Central memory CD8-positive, alpha-beta T cell (primary cell): ENCODE measurements at regions not wholly inside any gene's neighbourhood (a gene's known extent, or its start where the extent isn't known, plus 50 kb on each side); places are given as distances from the start of the nearest gene placed in this dataset.
A peak's percentile ranks its signal among the peaks of the same experiment; 100 is the strongest.

Source experiments
- ATAC-seq: fragments of 150-1000 bp; cut with Tn5 transposase; replicated peaks from 2 replicates; pipeline ENCODE4 v1.10.0; 2022; ENCODE audit warnings: mild to moderate bottlenecking, moderate FRiP score, moderate number of reproducible peaks; ENCODE audit not compliant: poor library complexity, severe bottlenecking; ENCODE audit errors: extremely low read depth
- DNase-seq, 2 donors: peaks; one replicate each; pipeline ENCODE4 v3.0.0; 2021; ENCODE audit warnings: low spot score in 2 of 2
- H3K27ac Mint-ChIP-seq: one replicate; pipeline ENCODE4 v1.8.0; 2022; ENCODE audit warnings: low read depth, mild to moderate bottlenecking, moderate library complexity, mixed read lengths
- H3K27me3 Mint-ChIP-seq: one replicate; pipeline ENCODE4 v1.8.0; 2022; ENCODE audit warnings: mixed read lengths
- H3K36me3 Mint-ChIP-seq: one replicate; pipeline ENCODE4 v1.8.0; 2022; ENCODE audit warnings: mild to moderate bottlenecking, moderate library complexity, mixed read lengths; ENCODE audit not compliant: insufficient read depth
- H3K4me1 Mint-ChIP-seq: one replicate; pipeline ENCODE4 v1.8.0; 2022; ENCODE audit warnings: mixed read lengths
- H3K4me3 Mint-ChIP-seq: one replicate; pipeline ENCODE4 v1.8.0; 2022; ENCODE audit warnings: mild to moderate bottlenecking, moderate library complexity, mixed read lengths
- H3K9me3 Mint-ChIP-seq: one replicate; pipeline ENCODE4 v1.8.0; 2022; ENCODE audit warnings: mixed read lengths

GRCh38 chr2:118240276-118240675 lies 152.0 kb downstream of the INSIG2 start:
- DNase-seq (no peak), ATAC-seq (no peak)
- H3K27ac Mint-ChIP-seq = no peak overlapping the region
- peaks cover 6% of the 10 kb centered on the region for H3K9me3 Mint-ChIP-seq
- no peak overlapping the region for H3K4me3 Mint-ChIP-seq
- H3K27me3 Mint-ChIP-seq = peaks cover 75% of the 10 kb centered on the region
- H3K4me1 Mint-ChIP-seq = no peaks in the 10 kb centered on the region
- no peaks in the 10 kb centered on the region for H3K36me3 Mint-ChIP-seq

DNA sequence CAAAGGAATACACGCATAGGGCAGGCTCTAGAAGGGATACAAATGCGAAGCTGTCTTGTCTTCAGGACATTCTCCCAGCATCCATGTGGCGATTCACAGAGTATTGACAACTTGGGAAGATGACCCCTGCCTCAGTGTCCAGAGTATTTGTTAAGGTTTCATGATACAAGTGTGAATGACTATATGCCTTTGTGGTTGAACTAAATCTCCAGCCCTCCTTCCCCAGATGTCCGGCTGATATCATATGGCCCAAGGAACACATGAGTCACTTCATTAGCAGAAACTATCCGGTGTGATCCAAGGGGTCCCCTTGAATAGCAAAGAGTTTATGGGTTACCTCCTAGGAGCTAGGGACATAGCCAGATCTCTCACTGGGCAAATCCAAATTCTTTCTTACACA lies 151.0 kb downstream of the INSIG2 start:
- H3K4me3 Mint-ChIP-seq = no peak overlapping the region
- H3K27me3 Mint-ChIP-seq = peaks cover 67% of the 10 kb centered on the region
- H3K4me1 Mint-ChIP-seq = no peaks in the 10 kb centered on the region
- ATAC-seq (no peak), DNase-seq (no peak)
- no peak overlapping the region for H3K27ac Mint-ChIP-seq
- H3K9me3 Mint-ChIP-seq = peaks cover 6% of the 10 kb centered on the region
- H3K36me3 Mint-ChIP-seq = no peaks in the 10 kb centered on the region

DNA sequence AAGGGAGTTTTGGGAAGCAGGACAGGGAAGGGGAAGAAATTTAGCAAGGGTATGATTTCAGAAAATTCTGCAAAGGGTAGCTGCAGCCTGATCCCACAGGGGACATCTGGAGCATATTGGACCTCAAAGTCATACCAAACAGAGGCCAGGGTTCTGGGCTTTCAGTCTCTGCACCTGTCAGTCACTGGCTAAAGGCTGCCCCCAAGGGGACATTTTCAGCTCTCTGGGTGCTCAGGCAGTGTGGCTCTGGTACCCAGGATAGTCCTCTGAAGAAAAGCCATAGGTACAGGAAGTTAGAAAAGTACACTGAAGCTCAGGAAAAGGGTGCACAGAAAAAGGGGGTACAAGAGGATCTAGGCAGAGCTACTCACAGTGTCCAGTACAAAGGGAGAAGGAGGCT lies 149.2 kb downstream of the INSIG2 start:
- peaks cover 6% of the 10 kb centered on the region for H3K9me3 Mint-ChIP-seq
- H3K4me3 Mint-ChIP-seq = no peak overlapping the region
- H3K27me3 Mint-ChIP-seq = peaks cover 69% of the 10 kb centered on the region
- H3K36me3 Mint-ChIP-seq = no peaks in the 10 kb centered on the region
- DNase-seq (no peak), ATAC-seq (no peak)
- H3K4me1 Mint-ChIP-seq = no peaks in the 10 kb centered on the region
- no peak overlapping the region for H3K27ac Mint-ChIP-seq

DNA sequence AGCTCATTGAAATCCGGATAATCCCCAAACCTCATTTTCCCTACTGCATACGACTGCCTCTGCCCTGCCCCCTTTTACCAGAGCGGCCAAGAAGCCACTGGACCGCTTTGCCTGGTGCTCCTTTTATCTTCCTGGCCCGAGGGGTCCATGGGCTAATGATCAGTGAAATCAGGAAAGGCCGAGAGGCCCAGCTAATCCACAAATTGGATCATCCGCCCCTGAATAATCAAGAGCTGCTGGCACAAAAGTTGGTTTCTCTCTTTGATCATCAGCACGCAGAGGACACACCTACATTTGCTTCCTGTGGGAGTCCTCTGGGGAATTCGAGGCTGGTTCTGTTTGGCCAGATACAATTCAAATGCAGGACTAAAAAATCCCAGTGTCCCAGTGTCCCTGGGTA lies 144.5 kb downstream of the INSIG2 start:
- no peaks in the 10 kb centered on the region for H3K4me1 Mint-ChIP-seq
- H3K4me3 Mint-ChIP-seq = no peak overlapping the region
- ATAC-seq = no peak
- no peaks in the 10 kb centered on the region for H3K36me3 Mint-ChIP-seq
- no peak overlapping the region for H3K27ac Mint-ChIP-seq
- H3K27me3 Mint-ChIP-seq = peaks cover 49% of the 10 kb centered on the region
- no peaks in the 10 kb centered on the region for H3K9me3 Mint-ChIP-seq
- DNase-seq = no peak

DNA sequence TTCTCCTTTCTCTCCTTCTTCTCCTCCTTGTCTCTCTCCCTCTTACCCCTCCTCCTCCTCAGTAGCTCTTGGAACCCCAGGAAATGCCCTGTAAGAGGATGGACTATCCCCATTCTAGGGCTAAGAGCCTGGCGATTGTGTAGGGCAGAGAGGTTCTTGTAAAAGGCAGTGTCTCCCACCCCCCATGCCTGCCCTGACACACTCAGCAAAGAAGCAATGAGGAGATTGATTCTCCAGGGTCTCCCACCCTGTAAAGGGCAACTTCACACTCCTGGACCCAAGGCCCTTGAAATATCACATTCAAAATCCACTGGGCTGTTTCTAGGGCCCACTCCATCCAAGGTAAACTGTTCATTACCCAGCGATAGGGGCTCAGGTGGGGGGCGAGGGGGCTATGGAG lies 144.1 kb downstream of the INSIG2 start:
- Mint-ChIP-seq H3K9me3 (no peaks in the 10 kb centered on the region), H3K4me1 (no peaks in the 10 kb centered on the region), H3K36me3 (no peaks in the 10 kb centered on the region), H3K27ac (no peak overlapping the region), H3K4me3 (no peak overlapping the region), H3K27me3 (peaks cover 49% of the 10 kb centered on the region)
- no peak for ATAC-seq
- DNase-seq = no peak

DNA sequence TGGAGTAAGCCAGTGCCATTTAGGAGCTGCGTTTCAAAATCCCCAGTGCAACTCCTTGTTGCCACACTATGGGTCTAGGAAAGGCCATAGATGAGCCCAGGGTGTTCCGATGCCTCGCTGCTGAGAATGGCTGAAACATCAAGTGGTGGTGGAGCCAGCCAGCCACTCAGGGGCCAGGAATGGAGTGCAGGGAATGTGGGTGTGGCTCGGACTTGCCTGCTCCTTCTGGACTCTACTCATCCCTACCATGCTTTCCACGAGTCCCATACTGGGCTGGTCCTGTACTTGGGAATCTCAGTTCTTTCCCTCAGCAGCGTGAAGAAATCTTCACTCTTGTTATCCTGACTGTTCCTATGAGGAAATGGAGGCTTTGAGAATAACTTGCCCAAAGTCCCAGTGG lies 143.5 kb downstream of the INSIG2 start:
- Mint-ChIP-seq H3K4me3 (no peak overlapping the region), H3K27me3 (peaks cover 49% of the 10 kb centered on the region)

DNA sequence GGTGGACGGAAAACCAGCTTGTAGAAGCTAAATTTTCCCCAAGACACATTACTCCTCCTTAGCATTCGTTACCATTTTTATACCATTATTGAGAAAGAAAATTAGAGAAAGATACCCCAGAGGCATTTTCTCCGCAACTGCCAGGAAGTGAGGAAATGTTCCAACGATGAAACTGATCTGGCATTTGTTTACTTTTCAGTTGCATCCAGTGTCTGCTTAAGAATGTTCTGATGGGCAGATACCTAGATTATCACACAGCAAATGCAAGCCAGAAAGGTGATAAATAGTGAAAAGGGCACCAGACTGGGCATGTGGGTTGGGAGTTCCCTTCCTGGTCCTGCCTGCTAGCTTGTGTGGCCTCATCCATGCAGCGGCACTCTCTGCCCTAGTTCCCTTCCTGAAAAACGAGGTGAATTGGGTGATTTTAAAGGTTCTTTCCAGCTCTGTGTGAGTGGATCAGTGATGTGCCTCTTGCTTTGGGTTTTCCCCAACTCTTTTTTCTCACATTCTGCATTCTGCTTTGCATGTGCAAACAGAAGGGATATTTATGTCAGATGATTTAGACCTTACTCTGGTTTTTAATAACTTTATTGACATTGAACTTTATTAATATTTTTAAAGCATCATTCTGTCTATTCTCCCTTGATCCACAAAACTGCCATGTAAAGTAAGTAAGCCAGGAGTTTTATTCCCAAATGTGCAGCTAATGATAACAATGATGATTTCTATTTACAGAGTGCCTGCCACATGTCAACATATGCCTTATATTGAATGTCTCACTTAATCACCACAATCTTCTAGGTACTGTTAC lies 139.6 kb downstream of the INSIG2 start:
- no peak overlapping the region for H3K27ac Mint-ChIP-seq
- peaks cover 68% of the 10 kb centered on the region for H3K27me3 Mint-ChIP-seq
- no peaks in the 10 kb centered on the region for H3K9me3 Mint-ChIP-seq
- H3K4me1 Mint-ChIP-seq = no peaks in the 10 kb centered on the region
- peaks cover 2% of the 10 kb centered on the region for H3K36me3 Mint-ChIP-seq
- no peak overlapping the region for H3K4me3 Mint-ChIP-seq
- ATAC-seq = no peak
- DNase-seq = no peak

More for the DNA sequence above, 143.5 kb downstream of the INSIG2 start:
- ATAC-seq (no peak), DNase-seq (no peak)
- no peaks in the 10 kb centered on the region for H3K9me3 Mint-ChIP-seq
- H3K36me3 Mint-ChIP-seq = no peaks in the 10 kb centered on the region
- no peaks in the 10 kb centered on the region for H3K4me1 Mint-ChIP-seq
- H3K27ac Mint-ChIP-seq = no peak overlapping the region

GRCh38 chr2:118225666-118226065 lies 137.4 kb downstream of the INSIG2 start:
- Mint-ChIP-seq H3K9me3 (no peaks in the 10 kb centered on the region), H3K27me3 (peaks cover 77% of the 10 kb centered on the region), H3K4me3 (peak overlapping the region; percentile 81), H3K27ac (no peak overlapping the region), H3K4me1 (peaks cover 6% of the 10 kb centered on the region), H3K36me3 (peaks cover 2% of the 10 kb centered on the region)
- ATAC-seq (no peak), DNase-seq (no peak)

- Mint-ChIP-seq H3K4me1 (peaks cover 6% of the 10 kb centered on the region), H3K36me3 (peaks cover 2% of the 10 kb centered on the region), H3K9me3 (no peaks in the 10 kb centered on the region), H3K27ac (no peak overlapping the region), H3K4me3 (peak overlapping the region; percentile 81), H3K27me3 (peaks cover 84% of the 10 kb centered on the region)
- DNase-seq (no peak), ATAC-seq (no peak)
Measured at GRCh38 chr2:118224895-118225311, 136.6 kb downstream of the INSIG2 start.

GRCh38 chr2:118223992-118224894 lies 136.0 kb downstream of the INSIG2 start:
- Mint-ChIP-seq H3K9me3 (no peaks in the 10 kb centered on the region), H3K4me3 (peak overlapping the region; percentile 81), H3K4me1 (peaks cover 6% of the 10 kb centered on the region), H3K36me3 (peaks cover 2% of the 10 kb centered on the region), H3K27ac (peak overlapping the region; percentile 67), H3K27me3 (peaks cover 91% of the 10 kb centered on the region)
- peak; percentile 59 for ATAC-seq
- DNase-seq = no peak

- H3K4me3 Mint-ChIP-seq = peak overlapping the region; percentile 81
- peaks cover 2% of the 10 kb centered on the region for H3K36me3 Mint-ChIP-seq
- peaks cover 6% of the 10 kb centered on the region for H3K4me1 Mint-ChIP-seq
- peak; percentile 25 for ATAC-seq
- DNase-seq = no peak
- peaks cover 92% of the 10 kb centered on the region for H3K27me3 Mint-ChIP-seq
- no peaks in the 10 kb centered on the region for H3K9me3 Mint-ChIP-seq
- peak overlapping the region; percentile 67 for H3K27ac Mint-ChIP-seq
Measured at GRCh38 chr2:118223511-118223991, 135.3 kb downstream of the INSIG2 start.

- DNase-seq (no peak), ATAC-seq (no peak)
- Mint-ChIP-seq H3K4me3 (peak overlapping the region; percentile 81), H3K27me3 (peaks cover 85% of the 10 kb centered on the region), H3K9me3 (no peaks in the 10 kb centered on the region), H3K36me3 (peaks cover 2% of the 10 kb centered on the region), H3K27ac (no peak overlapping the region), H3K4me1 (peaks cover 6% of the 10 kb centered on the region)
Measured at GRCh38 chr2:118222672-118223421, 134.6 kb downstream of the INSIG2 start.
